Epithelial cell of proximal tubule (primary cell): ENCODE measurements at regions not wholly inside any gene's neighbourhood (a gene's known extent, or its start where the extent isn't known, plus 50 kb on each side); places are given as distances from the start of the nearest gene placed in this dataset.

Experiments
- DNase-seq: peaks from one replicate; pipeline ENCODE4 v3.0.0-alpha.2; 2011; ENCODE audit warnings: low read depth
- H3K4me3 ChIP-seq: 2 replicates; pipeline ENCODE4 v1.5.1; 2011; ENCODE audit warnings: low read depth, mild to moderate bottlenecking, low read length
- TF ChIP-seq, protein P1 (sequence below): conservative IDR thresholded peaks from 2 replicates; pipeline ENCODE4 v1.5.1; 2012; ENCODE audit warnings: low read depth, mild to moderate bottlenecking, low read length

DNA sequence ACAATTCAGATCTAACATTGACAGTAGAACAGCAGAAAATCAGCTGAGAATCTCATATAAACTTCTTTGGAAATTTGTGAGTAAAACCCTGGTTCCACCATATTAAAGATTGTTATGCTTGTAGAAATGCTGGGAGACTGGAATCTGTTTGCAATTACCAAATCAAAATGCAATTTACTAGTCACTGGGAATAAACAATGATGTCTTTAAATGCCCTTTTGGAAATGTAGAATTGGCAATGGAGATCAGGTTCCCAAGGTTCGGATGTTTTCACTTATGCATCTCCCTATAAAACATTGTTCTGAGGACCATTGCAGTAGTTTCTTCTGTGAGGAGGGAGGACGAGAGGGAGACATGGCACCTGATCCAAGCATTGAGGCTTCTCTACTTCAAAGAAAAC lies 384.4 kb downstream of the TMEM167A start:
- TF ChIP-seq, protein P1, sequence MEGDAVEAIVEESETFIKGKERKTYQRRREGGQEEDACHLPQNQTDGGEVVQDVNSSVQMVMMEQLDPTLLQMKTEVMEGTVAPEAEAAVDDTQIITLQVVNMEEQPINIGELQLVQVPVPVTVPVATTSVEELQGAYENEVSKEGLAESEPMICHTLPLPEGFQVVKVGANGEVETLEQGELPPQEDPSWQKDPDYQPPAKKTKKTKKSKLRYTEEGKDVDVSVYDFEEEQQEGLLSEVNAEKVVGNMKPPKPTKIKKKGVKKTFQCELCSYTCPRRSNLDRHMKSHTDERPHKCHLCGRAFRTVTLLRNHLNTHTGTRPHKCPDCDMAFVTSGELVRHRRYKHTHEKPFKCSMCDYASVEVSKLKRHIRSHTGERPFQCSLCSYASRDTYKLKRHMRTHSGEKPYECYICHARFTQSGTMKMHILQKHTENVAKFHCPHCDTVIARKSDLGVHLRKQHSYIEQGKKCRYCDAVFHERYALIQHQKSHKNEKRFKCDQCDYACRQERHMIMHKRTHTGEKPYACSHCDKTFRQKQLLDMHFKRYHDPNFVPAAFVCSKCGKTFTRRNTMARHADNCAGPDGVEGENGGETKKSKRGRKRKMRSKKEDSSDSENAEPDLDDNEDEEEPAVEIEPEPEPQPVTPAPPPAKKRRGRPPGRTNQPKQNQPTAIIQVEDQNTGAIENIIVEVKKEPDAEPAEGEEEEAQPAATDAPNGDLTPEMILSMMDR, result no peak
- no peak for DNase-seq

DNA sequence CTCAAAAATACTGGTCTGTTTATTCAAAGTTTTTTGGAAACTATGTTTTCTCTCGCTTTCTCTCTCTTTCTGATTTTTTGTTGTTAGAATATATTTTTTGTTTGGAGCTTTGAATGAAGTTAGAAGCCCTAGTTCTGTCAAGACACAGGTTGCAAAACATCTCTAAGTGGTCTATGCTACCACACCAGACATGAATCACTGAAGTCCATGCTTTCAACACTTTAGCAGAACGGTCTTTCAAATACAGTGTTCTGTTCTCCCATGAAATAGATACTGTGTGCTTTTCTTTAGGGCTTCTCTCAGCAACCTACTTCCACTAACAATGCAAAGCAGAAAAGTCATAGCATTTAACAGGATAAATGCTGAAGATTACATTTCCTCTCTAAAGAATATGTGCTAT lies 392.5 kb downstream of the TMEM167A start:
- H3K4me3 ChIP-seq, result no peak overlapping the region
- TF ChIP-seq, protein P1, result no peak
- DNase-seq, result no peak

More for the DNA sequence above, 384.4 kb downstream of the TMEM167A start:
- no peak overlapping the region for H3K4me3 ChIP-seq

DNA sequence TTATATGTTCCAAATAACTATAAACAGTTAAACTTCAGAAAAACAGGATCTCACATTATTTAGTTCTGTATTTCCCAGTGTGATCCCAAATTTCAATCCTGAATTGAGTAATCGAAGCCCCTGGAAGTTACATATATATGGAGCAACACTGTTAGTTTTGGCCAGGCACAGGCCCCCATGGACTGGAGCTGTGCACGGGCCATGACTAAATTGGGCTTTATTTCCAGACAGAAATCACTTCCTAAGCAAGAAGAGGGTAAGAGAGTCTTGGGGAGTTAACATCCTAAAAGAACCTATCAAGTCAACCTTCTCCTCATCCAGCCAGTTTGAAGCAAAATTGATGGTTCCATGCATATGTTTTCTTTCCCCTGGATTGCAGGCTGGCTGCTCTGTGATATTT lies 393.0 kb downstream of the TMEM167A start:
- H3K4me3 ChIP-seq, result no peak overlapping the region
- TF ChIP-seq, protein P1, result no peak
- DNase-seq, result no peak

DNA sequence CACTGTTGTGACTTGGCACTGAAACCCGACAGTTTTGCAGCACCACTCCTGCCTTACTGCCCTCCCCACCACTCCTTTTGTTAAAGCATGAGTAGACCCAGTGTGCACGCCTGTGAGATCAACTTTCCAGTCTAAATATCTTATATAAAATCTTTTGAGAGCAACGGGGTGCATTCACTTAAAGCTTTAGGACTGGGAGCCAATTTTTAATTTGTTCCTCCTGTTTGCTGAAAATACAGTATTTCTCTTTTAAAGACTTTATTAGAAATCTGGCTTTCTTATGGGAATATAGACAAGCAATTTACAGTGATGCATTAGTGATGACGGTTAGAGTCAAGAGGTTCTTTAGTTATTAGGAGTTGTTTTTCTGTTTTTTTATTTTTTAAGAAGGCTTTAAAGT lies 397.5 kb downstream of the TMEM167A start:
- TF ChIP-seq, protein P1, result no peak
- no peak for DNase-seq
- no peak overlapping the region for H3K4me3 ChIP-seq

DNA sequence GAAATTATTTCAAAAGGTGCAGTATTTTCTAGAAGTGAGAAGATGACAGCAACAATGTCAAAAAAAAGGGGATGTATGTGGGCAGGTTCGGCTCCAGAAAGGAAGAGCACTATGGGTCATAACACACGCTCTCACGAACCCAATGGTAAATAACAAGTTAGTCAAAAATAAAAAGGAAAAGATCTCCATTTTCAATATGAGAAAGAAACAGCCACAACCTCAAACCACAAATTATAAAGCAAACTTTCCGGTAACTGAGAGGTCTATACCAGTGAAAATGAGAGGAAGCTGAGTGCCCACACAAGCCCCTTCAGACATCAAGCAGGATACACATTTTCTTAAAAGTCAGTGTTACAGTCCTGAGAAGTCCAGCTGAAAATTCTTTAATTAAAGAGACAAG lies 398.5 kb upstream of the RPS23 start:
- TF ChIP-seq, protein P1, result no peak
- DNase-seq, result no peak

DNA sequence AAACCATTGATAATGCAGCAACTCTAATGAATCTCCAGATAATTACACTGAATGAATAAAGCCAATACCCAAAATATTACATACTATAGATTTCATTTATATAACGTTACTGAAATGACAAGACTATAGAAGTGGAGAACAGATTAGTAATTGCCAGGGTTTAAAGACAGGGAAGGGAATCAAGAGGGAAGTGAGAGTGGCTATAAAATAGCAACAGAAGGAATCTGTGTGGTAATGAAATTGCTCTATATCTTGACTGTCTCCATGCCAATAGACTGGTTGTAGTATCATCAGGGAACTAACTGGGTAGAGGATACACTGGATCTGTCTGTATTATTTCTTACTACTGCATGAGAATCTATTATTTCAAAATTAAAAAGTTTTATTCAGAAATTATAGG lies 396.5 kb upstream of the RPS23 start:
- H3K4me3 ChIP-seq, result no peak overlapping the region
- TF ChIP-seq, protein P1, result no peak
- DNase-seq, result no peak

More for the DNA sequence above, 398.5 kb upstream of the RPS23 start:
- H3K4me3 ChIP-seq, result no peak overlapping the region

DNA sequence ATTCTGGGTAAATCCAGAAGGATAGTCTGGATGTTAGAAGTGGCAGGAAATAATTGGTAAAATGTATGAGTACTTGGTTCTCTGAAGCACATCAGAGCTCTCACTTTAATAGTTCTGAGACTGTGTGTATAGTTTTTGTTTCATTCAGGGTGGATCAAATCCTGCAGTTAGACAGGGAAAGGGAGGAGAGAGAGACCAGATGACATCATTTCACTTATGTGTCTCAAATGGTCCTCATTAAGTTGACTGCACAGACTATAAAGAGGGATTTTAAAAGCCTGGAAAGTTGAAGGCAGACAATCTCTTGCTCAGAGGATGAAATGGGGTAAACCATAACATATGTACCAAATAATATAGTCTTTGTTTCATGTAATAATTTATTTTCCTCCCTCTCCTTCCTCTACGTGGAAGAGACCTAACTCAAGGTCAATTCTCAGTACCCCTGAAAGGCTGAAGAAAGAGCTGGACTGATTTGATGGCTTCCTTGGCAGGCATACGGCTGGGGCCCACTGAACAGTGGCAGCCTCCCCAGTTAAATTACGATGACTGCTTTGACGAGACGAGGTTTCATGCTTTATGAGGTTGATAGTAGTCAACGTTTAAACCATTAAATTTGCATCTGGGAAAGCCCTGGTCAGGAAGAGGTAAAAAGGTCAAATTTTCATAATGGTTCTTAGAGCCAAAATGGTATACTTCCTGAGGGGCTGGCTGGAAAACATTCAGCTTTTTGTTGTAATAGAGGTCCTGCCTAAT lies 395.1 kb upstream of the RPS23 start:
- no peak for DNase-seq
- TF ChIP-seq, protein P1, result no peak
- no peak overlapping the region for H3K4me3 ChIP-seq
